Activated effector memory CD4-positive, alpha-beta T cell treated with anti-CD3 and anti-CD28 coated beads, Interleukin-2, amount 50 U/mL, for 16 hours (primary cell): ENCODE measurements at regions not wholly inside any gene's neighbourhood (a gene's known extent, or its start where the extent isn't known, plus 50 kb on each side); places are given as distances from the start of the nearest gene placed in this dataset.

Experiments
- DNase-seq: peaks from one replicate; pipeline ENCODE4 v3.0.0-alpha.2; 2020

GRCh38 chr2:220837226-220837625 lies 734.9 kb downstream of the EPHA4 start:
- no peak for DNase-seq

- DNase-seq: no peak
These were observed 729.0 kb downstream of the EPHA4 start for GRCh38 chr2:220842901-220843665.

GRCh38 chr2:220845766-220846273 lies 726.3 kb downstream of the EPHA4 start:
- no peak for DNase-seq

GRCh38 chr2:220847006-220847405 lies 725.1 kb downstream of the EPHA4 start:
- DNase-seq: no peak

GRCh38 chr2:220847589-220847988 lies 724.5 kb downstream of the EPHA4 start:
- DNase-seq: no peak

- no peak for DNase-seq
These were observed 722.7 kb downstream of the EPHA4 start for GRCh38 chr2:220849433-220849832.

GRCh38 chr2:220850116-220850515 lies 722.0 kb downstream of the EPHA4 start:
- DNase-seq: no peak

- no peak for DNase-seq
These were observed 716.8 kb downstream of the EPHA4 start for GRCh38 chr2:220855296-220855695.

GRCh38 chr2:220856486-220856885 lies 715.6 kb downstream of the EPHA4 start:
- DNase-seq: no peak

- no peak for DNase-seq
These were observed 714.7 kb downstream of the EPHA4 start for GRCh38 chr2:220857368-220857767.

GRCh38 chr2:220858101-220858500 lies 714.0 kb downstream of the EPHA4 start:
- DNase-seq: no peak

GRCh38 chr2:220871909-220872308 lies 700.2 kb downstream of the EPHA4 start:
- DNase-seq: no peak

GRCh38 chr2:220876080-220876824 lies 695.9 kb downstream of the EPHA4 start:
- no peak for DNase-seq

- no peak for DNase-seq
These were observed 694.6 kb downstream of the EPHA4 start for GRCh38 chr2:220877491-220877890.

- DNase-seq: no peak
These were observed 694.2 kb downstream of the EPHA4 start for GRCh38 chr2:220877897-220878296.

GRCh38 chr2:220880623-220881596 lies 691.2 kb downstream of the EPHA4 start:
- DNase-seq: no peak

GRCh38 chr2:220882507-220882906 lies 689.6 kb downstream of the EPHA4 start:
- no peak for DNase-seq

- DNase-seq: no peak
These were observed 686.5 kb downstream of the EPHA4 start for GRCh38 chr2:220885593-220885992.

- DNase-seq: no peak
These were observed 684.7 kb downstream of the EPHA4 start for GRCh38 chr2:220887271-220887870.

GRCh38 chr2:220887876-220888275 lies 684.2 kb downstream of the EPHA4 start:
- DNase-seq: no peak

- no peak for DNase-seq
These were observed 681.2 kb downstream of the EPHA4 start for GRCh38 chr2:220890931-220891330.

- no peak for DNase-seq
These were observed 680.7 kb downstream of the EPHA4 start for GRCh38 chr2:220891405-220891804.
